Activated CD4-positive, alpha-beta memory T cell treated with anti-CD3 and anti-CD28 coated beads for 36 hours (primary cell): ENCODE measurements at regions not wholly inside any gene's neighbourhood (a gene's known extent, or its start where the extent isn't known, plus 50 kb on each side); places are given as distances from the start of the nearest gene placed in this dataset.

Source experiments
- CTCF ChIA-PET: fragments of 350-600 bp; sonication (Branson Sonifier 250); formaldehyde crosslinking; loops from one replicate; lab custom pipeline; 2021; ENCODE audit warnings: antibody characterized with exemption, inconsistent platforms; lab: Charles Lee
- POLR2A ChIA-PET: fragments of 350-600 bp; sonication (Branson Sonifier 250); formaldehyde crosslinking; loops from one replicate; lab custom pipeline; 2021; ENCODE audit warnings: antibody characterized with exemption; lab: Charles Lee
- DNase-seq: peaks from one replicate; pipeline ENCODE4 v3.0.0-alpha.2; 2020
- H3K27ac Mint-ChIP-seq: one replicate; pipeline ENCODE4 v1.8.0; 2021; ENCODE audit warnings: mixed read lengths
- H3K27me3 Mint-ChIP-seq: one replicate; pipeline ENCODE4 v1.8.0; 2021; ENCODE audit warnings: mixed read lengths
- H3K36me3 Mint-ChIP-seq: one replicate; pipeline ENCODE4 v1.8.0; 2021; ENCODE audit warnings: mixed read lengths
- H3K4me1 Mint-ChIP-seq: one replicate; pipeline ENCODE4 v1.8.0; 2021; ENCODE audit warnings: low read depth, mixed read lengths
- H3K4me3 Mint-ChIP-seq: one replicate; pipeline ENCODE4 v1.8.0; 2021; ENCODE audit warnings: mild to moderate bottlenecking, mixed read lengths
- H3K9me3 Mint-ChIP-seq: one replicate; pipeline ENCODE4 v1.8.0; 2021; ENCODE audit warnings: mixed read lengths
- intact Hi-C: fragments of 100-400 bp; cut with micrococcal nuclease; formaldehyde crosslinking; loops from one replicate; pipeline ENCODE4 v1.15.1; 2023

DNA sequence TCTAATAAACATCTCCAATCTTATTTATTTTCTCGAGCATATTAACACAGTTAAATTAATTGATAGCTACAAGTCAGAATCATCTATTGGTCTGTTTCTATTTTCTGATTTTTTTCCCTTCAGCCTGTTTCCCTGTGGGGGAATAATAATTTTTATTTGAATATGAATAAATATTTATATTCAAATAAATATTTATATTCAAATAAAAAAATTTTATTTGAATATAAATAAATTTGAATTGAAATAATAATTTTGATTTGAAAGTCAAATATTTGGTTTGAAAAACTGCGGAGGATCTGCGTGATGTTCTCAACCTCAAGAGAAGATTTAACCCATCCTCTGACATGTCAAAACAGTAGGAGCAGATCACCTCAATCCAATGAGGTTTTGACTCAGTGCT lies 380.1 kb upstream of the MEIS2 start:
- intact Hi-C loops = no loop called here
- no peaks in the 10 kb centered on the region for H3K36me3 Mint-ChIP-seq
- no peaks in the 10 kb centered on the region for H3K27me3 Mint-ChIP-seq
- peaks cover 14% of the 10 kb centered on the region for H3K9me3 Mint-ChIP-seq
- CTCF ChIA-PET = interaction anchor here (0.6 kb wide), 1 partner anchor 19 kb away, joined by 3 read pairs; no protein-coding TSS in a partner anchor
- DNase-seq = no peak
- POLR2A ChIA-PET = no interaction called here
- H3K4me1 Mint-ChIP-seq = no peaks in the 10 kb centered on the region
- no peak overlapping the region for H3K27ac Mint-ChIP-seq
- no peak overlapping the region for H3K4me3 Mint-ChIP-seq

DNA sequence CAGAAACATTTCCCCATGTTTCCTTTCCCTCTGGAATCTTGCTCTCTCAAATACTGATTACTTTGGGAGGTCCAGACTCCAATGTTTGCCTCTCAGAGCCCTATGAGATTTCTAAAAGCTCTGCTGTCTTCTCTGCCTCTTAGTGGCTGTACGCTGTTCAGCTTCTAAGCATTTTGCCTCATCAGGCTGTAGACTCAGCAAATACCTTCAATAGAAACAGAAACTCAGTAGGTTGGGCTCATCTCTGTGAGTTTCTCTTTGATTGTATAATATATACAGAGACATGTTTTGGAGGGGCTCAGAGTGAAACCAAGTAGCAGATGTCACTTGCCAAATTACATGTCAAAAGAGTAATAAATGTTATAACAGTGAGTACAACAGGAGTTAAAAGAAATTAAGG lies 380.8 kb upstream of the MEIS2 start:
- Mint-ChIP-seq H3K9me3 (peaks cover 14% of the 10 kb centered on the region), H3K4me3 (no peak overlapping the region), H3K27ac (no peak overlapping the region), H3K4me1 (no peaks in the 10 kb centered on the region), H3K36me3 (no peaks in the 10 kb centered on the region), H3K27me3 (no peaks in the 10 kb centered on the region)
- ChIA-PET CTCF (interaction anchor here (0.6 kb wide), 1 partner anchor 18 kb away, joined by 3 read pairs; no protein-coding TSS in a partner anchor), POLR2A (no interaction called here)
- DNase-seq = no peak
- intact Hi-C loops = no loop called here

DNA sequence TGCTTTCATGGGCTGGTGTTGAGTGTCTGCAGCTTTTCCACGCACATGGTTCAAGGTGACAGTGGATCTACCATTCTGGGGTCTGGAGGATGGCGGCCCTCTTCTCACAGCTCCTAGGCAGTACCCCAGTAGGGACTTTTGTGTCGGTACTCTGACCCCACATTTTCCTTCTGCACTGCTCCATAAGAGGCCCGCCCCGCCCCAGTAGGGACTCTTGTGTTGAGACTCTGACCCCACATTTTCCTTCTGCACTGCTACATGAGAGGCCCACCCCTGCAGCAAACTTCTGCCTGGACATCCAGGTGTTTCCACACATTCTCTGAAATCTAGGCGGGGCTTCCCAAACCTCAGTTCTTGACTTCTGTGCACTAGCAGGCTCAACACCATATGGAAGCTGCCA lies 383.4 kb upstream of the MEIS2 start:
- ChIA-PET POLR2A (no interaction called here), CTCF (no interaction called here)
- Mint-ChIP-seq H3K36me3 (no peaks in the 10 kb centered on the region), H3K9me3 (peaks cover 14% of the 10 kb centered on the region), H3K27me3 (no peaks in the 10 kb centered on the region), H3K4me3 (no peak overlapping the region), H3K27ac (no peak overlapping the region), H3K4me1 (no peaks in the 10 kb centered on the region)
- no peak for DNase-seq
- intact Hi-C loops = no loop called here

DNA sequence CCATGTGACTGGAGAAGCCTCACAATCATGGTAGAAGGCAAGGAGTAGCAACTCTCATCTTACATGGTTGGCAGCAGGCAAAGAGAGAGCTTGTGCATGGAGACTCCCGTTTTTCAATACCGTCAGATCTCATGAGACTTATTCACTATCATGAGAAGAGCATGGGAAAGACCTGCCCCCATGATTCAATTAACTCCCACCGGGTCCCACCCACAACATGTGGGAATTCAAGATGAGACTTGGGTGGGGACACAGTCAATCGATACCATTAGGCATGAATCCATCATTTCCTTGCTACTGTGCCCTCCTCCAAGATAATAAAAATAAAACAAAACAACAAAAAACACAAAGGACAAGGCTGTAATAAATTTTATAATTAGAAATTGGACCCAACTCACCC lies 384.7 kb upstream of the MEIS2 start:
- ChIA-PET CTCF (no interaction called here), POLR2A (no interaction called here)
- Mint-ChIP-seq H3K27me3 (no peaks in the 10 kb centered on the region), H3K27ac (no peak overlapping the region), H3K36me3 (no peaks in the 10 kb centered on the region), H3K9me3 (peaks cover 19% of the 10 kb centered on the region), H3K4me1 (no peaks in the 10 kb centered on the region), H3K4me3 (no peak overlapping the region)
- intact Hi-C loops = no loop called here
- no peak for DNase-seq

DNA sequence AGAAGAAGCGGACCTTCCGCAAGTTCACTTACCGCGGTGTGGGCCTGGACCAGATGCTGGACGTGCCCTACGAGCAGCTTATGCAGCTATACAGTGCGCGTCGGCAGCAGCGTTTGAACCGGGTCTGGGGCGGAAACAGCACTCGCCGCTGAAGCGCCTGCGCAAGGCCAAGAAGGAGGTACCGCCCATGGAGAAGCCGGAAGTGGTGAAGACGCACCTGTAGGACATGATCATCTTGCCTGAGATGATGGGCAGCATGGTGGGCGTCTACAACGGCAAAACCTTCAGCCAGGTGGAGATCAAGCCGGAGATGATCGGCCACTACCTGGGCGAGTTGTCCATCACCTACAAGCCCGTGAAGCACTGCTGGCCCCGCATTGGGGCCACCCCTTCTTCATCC lies 390.4 kb upstream of the MEIS2 start:
- intact Hi-C loops = no loop called here
- Mint-ChIP-seq H3K9me3 (peaks cover 8% of the 10 kb centered on the region), H3K27me3 (no peaks in the 10 kb centered on the region), H3K4me3 (no peak overlapping the region), H3K36me3 (no peaks in the 10 kb centered on the region), H3K4me1 (no peaks in the 10 kb centered on the region), H3K27ac (no peak overlapping the region)
- POLR2A ChIA-PET = no interaction called here
- CTCF ChIA-PET = no interaction called here
- no peak for DNase-seq

DNA sequence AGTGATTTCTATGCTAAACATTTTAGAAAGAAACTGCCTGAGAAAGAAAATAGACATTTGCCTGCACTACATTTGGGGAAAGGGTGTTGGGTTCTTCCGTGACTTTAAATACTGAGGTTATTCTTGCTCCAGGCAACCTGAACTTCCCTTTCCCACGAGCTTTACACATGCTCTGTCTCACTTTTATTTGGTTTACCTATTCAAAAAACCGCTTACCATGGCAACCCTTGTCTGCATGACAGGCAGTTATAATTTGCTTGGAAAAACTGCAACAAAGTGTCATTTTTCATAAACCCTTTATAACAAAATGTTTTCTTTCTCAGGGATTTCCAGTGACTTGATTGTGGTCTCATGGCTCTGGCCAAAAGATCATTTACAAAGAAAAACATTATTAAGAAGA lies 416.3 kb upstream of the MEIS2 start:
- Mint-ChIP-seq H3K27me3 (no peaks in the 10 kb centered on the region), H3K9me3 (peaks cover 7% of the 10 kb centered on the region), H3K4me1 (no peaks in the 10 kb centered on the region), H3K4me3 (no peak overlapping the region), H3K27ac (no peak overlapping the region), H3K36me3 (no peaks in the 10 kb centered on the region)
- ChIA-PET POLR2A (no interaction called here), CTCF (no interaction called here)
- intact Hi-C loops = no loop called here
- DNase-seq = no peak

DNA sequence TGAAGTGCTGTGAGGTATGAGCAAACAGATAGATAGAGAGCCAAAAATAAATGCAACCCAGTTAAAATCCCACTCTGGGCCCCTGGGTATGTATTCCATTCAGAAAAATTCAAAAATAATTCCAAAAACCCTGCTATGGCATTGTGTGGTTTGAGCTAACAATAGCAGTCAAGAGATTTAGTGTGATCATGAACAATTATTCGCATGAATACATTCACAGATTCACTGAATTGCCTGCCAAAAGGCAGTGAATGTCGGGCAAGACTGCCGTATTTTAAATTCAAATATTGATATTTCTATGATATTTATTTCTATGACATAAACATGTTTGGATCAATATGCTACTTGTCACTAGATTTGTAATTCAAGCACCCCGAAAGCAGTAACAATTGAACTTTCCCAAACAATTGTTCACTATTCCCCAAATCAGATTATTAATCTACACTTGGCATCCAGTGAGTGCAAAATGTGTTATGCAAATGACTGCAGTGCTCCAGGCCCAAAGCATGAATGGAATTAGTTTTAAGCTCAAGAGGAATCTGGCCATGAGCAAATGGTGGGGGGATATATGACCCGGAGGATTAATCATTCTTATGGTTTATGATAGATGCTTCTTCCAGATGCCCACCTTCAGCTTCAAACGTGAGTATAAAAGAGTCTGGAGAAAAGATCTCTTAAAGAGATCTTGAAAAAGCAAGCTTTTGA lies 417.0 kb upstream of the MEIS2 start:
- intact Hi-C loops = no loop called here
- ChIA-PET CTCF (interaction anchor here (0.7 kb wide), 1 partner anchor 1493 kb away, joined by 3 read pairs; no protein-coding TSS in a partner anchor), POLR2A (no interaction called here)
- H3K36me3 Mint-ChIP-seq = no peaks in the 10 kb centered on the region
- no peak for DNase-seq
- no peaks in the 10 kb centered on the region for H3K4me1 Mint-ChIP-seq
- H3K27ac Mint-ChIP-seq = no peak overlapping the region
- peaks cover 5% of the 10 kb centered on the region for H3K9me3 Mint-ChIP-seq
- no peak overlapping the region for H3K4me3 Mint-ChIP-seq
- H3K27me3 Mint-ChIP-seq = no peaks in the 10 kb centered on the region

DNA sequence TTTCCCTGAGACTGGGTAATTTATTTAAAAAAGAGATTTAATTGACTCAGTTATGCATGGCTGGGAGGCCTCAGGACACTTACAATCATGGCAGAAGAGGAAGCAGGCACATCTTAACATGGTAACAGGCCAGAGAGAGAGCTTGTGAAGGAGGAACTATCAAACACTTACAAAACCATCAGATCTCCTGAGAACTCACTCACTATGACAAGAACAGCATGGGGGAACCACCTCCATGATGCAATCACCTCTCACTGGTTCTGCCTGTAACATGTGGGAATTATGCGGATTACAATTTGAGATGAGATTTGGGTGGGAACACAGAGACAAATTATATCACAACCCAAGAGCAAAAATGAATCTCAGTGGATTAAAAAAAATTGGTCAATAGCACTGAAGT lies 416.0 kb upstream of the TMCO5A start:
- Mint-ChIP-seq H3K36me3 (no peaks in the 10 kb centered on the region), H3K4me3 (no peak overlapping the region), H3K9me3 (peaks cover 5% of the 10 kb centered on the region), H3K4me1 (no peaks in the 10 kb centered on the region), H3K27ac (no peak overlapping the region), H3K27me3 (no peaks in the 10 kb centered on the region)
- POLR2A ChIA-PET = no interaction called here
- intact Hi-C loops = no loop called here
- DNase-seq = no peak
- CTCF ChIA-PET = no interaction called here

DNA sequence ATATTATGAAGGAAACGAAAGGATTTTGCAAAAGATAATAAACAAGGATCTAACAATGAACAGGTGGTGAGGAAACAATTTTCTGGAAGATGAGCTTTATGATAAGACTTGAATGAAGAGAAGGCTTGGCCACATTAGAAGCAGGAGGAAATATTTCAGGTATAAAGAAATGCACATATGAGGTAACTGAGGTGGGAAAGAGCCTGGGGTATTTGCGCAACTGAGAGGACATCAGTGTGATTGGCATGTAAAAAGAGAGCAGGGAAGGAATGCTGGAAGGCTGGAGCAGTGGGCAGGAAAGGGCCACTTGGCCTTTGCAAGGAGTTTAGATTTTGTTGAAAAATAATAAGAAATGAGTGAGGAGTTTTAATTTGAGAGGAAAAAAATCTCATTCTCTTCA lies 414.4 kb upstream of the TMCO5A start:
- POLR2A ChIA-PET = no interaction called here
- intact Hi-C loops = no loop called here
- CTCF ChIA-PET = no interaction called here

DNA sequence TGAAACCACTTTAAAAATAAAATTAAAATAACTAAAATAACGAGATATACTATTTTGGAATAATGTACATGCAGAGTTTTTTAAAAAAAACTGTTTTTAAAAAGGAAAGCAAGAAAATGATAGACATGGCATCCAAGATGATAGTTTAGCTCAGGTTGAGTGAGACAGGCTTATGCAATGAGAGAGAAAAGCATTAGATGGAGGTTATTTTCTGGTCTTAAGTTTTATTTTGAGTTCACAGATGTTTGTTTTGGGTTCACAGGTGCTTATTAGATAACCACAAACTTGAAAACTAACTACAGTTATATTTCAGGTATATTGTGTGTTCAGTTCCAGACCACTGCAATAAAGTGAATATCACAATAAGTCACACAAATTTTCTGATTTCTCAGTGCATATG lies 413.6 kb upstream of the TMCO5A start:
- Mint-ChIP-seq H3K4me3 (no peak overlapping the region), H3K4me1 (no peaks in the 10 kb centered on the region), H3K9me3 (no peaks in the 10 kb centered on the region), H3K27ac (no peak overlapping the region), H3K27me3 (no peaks in the 10 kb centered on the region), H3K36me3 (no peaks in the 10 kb centered on the region)
- POLR2A ChIA-PET = no interaction called here
- CTCF ChIA-PET = no interaction called here
- intact Hi-C loops = no loop called here
- DNase-seq = no peak

More for the DNA sequence above, 414.4 kb upstream of the TMCO5A start:
- Mint-ChIP-seq H3K36me3 (no peaks in the 10 kb centered on the region), H3K4me3 (no peak overlapping the region), H3K27me3 (no peaks in the 10 kb centered on the region), H3K4me1 (no peaks in the 10 kb centered on the region), H3K9me3 (no peaks in the 10 kb centered on the region), H3K27ac (no peak overlapping the region)
- no peak for DNase-seq

DNA sequence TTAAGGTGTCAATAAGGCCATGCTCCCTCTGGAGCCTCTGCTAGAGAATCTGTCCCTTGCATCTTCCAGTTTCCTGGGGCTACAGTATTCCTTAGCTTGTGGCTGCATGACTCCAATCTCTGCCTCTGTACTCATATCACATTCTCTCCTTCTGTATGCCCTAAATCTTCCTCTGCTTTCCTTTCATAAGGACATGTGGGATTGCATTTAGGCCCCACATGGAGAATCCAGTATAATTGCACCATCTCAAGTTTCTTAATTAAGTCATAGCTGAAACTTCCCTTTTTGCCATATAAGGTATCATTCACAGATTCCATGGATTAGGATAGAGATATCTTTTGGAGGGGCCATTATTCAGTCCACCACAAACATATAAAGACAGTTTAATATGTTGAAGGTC lies 409.8 kb upstream of the TMCO5A start:
- no peak for DNase-seq
- no peak overlapping the region for H3K4me3 Mint-ChIP-seq
- H3K27me3 Mint-ChIP-seq = no peaks in the 10 kb centered on the region
- ChIA-PET CTCF (no interaction called here), POLR2A (no interaction called here)
- H3K9me3 Mint-ChIP-seq = no peaks in the 10 kb centered on the region
- H3K4me1 Mint-ChIP-seq = no peaks in the 10 kb centered on the region
- H3K36me3 Mint-ChIP-seq = no peaks in the 10 kb centered on the region
- H3K27ac Mint-ChIP-seq = no peak overlapping the region
- intact Hi-C loops = no loop called here

DNA sequence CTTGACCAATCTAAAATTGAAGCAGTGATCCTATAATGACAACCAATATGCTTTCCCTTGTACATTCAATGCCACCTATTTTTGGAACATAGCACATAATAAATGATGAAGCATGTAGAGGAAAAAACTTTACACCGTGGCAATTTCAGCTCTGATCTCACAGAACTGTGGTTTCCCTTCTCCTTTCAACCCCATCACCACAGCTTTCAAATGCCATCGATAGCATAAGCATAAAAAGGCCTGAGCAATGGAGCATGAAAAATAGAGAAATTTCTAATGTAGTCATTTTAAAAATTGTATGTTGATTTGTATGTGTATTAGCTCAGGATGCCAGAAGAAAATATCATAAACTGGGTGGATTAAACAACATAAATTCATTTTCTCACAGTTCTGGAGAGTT lies 406.0 kb upstream of the TMCO5A start:
- POLR2A ChIA-PET = no interaction called here
- intact Hi-C loops = no loop called here
- peaks cover 5% of the 10 kb centered on the region for H3K9me3 Mint-ChIP-seq
- no peak for DNase-seq
- H3K36me3 Mint-ChIP-seq = no peaks in the 10 kb centered on the region
- no peaks in the 10 kb centered on the region for H3K27me3 Mint-ChIP-seq
- H3K4me1 Mint-ChIP-seq = no peaks in the 10 kb centered on the region
- H3K4me3 Mint-ChIP-seq = no peak overlapping the region
- CTCF ChIA-PET = no interaction called here
- H3K27ac Mint-ChIP-seq = no peak overlapping the region

DNA sequence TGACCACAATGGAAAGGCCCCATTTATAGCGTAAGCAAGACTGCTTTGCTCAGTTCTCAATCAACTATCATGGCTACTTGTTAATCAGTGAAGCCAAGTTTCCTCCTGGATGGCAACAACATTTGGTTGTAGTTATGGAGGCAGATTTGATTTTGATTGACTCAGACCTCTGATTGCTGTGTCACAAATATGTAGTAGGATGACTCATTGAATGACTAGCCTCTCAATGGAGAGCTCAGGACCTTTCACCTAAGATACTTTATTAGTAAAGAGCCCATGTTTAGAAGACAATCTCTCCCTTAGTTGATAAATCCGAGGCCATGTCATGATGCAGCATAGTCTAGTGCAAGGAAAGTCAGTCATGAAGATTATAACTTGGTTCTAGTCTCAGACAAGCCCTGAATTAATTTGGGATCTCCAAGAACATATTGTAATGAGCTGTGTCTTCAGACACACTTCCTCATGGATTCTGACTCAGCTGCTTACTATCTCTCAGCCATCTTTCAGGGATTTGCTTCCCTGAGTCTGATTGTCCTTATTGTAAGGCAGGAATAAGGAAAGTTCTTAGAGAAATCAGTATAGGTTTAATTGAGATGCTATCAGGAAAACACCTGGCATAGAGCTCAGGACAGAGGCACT lies 397.4 kb upstream of the TMCO5A start:
- intact Hi-C loops = no loop called here
- Mint-ChIP-seq H3K36me3 (no peaks in the 10 kb centered on the region), H3K9me3 (peaks cover 18% of the 10 kb centered on the region), H3K27me3 (no peaks in the 10 kb centered on the region), H3K4me3 (no peak overlapping the region), H3K4me1 (no peaks in the 10 kb centered on the region), H3K27ac (no peak overlapping the region)
- ChIA-PET CTCF (interaction anchor here (0.6 kb wide), 1 partner anchor 25 kb away, joined by 4 read pairs; no protein-coding TSS in a partner anchor), POLR2A (no interaction called here)
- no peak for DNase-seq
